Superior temporal gyrus (tissue), 1 donor: ENCODE measurements at regions not wholly inside any gene's neighbourhood (a gene's known extent, or its start where the extent isn't known, plus 50 kb on each side); places are given as distances from the start of the nearest gene placed in this dataset.

Experiments
- DNase-seq: peaks from one replicate; pipeline ENCODE4 v3.0.0-alpha.2; 2016; ENCODE audit errors: extremely low spot score

DNA sequence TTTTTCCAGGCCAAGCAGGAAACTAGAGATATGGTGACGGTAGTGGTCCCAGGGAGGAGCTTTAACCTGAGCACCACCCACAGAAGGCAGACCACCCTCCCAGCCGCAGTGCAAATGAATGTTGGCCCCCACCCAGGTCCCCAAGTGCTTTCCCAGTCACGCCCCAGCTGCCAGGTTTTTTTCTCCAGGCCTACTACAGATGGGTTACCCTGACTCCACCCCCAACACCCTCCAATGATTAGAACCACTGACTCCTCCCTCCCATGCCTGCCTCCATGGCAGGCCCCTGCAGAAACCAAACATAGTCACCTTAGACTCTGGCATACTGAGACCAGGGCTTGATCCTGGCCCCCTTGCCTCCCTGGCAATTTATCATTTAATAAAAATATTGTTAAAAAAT, 58.7 kb upstream of the CHST1 start:
- no peak for DNase-seq

DNA sequence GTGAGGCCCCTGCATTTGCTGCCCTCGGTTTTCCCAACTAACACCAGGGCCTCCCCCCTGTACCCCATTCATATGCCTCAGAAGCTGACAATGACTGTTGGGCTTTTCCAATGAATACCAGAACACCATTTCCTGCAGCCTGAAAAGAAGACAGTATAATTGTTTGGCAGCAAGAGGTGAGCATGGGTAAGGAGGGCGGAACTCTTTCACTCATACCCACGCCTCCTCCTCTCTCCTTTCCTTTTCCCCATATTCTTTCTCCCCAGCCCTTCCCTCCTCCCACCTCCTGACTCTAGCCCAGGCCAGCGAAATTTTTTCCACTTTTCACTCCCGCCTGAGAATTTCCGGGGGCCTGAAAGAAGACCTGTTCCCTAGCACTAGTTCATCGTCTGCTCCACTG, 58.0 kb upstream of the CHST1 start:
- DNase-seq = no peak

DNA sequence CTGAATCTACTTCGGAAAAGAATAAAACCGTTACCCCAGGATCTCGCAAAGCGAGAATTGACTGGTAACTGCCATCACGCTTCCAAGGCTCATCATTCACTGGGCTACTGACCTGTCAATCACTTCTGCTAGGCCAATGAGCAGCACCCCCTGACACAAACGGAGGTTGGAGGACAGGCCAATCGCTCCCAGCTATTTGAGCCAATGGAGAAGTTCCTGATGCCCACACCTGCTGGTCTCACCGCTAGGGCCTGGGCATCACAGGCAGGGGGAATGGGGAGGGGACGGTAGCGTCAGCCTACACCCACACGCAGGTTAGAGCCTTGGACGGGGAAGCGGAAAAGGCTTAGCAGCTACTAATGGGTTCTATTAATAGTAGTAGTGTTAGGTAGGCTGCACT, 56.7 kb upstream of the CHST1 start:
- no peak for DNase-seq

DNA sequence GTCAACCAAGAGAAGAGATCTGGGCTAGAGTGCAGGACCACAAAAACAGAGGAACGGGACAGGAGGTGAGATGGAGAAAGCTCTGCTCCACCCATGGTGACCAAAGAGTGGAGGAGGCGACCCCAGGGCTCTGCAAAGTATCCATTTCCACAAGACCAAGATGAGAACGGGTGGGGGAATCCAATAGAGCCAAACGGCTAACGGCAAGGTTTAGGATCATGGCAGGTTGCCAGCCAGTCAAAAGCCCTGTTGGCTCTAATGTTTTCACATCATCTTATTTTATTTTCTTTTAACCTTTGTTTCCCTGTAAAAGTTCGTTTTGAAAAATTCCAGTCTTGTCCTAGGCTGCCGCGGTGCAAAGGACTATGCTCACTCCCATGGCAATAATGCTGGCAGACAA, 52.1 kb upstream of the CHST1 start:
- no peak for DNase-seq

DNA sequence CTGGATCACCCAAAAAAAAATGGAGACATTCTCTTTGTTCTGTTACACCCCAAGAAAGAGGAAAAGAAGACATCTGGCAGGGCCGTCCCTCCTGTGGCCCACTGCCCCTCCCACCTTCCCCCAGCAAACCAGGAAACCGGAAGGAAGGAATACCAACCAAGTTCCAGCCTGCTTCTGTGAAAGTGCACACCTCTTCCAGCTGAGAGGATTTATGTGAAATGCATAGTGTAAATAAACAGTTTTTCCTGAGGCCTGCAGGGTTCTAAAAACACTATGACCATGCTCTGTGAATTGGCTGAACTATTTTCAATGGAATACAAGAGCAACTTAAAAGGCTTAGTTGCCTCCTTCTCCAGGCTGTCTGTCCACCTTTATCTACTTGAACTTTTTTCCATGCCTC, 50.0 kb upstream of the CHST1 start:
- no peak for DNase-seq
